ENCODE measurements at regions not wholly inside any gene's neighbourhood (a gene's known extent, or its start where the extent isn't known, plus 50 kb on each side); places are given as distances from the start of the nearest gene placed in this dataset.

- TF ChIP-seq, protein P1, sequence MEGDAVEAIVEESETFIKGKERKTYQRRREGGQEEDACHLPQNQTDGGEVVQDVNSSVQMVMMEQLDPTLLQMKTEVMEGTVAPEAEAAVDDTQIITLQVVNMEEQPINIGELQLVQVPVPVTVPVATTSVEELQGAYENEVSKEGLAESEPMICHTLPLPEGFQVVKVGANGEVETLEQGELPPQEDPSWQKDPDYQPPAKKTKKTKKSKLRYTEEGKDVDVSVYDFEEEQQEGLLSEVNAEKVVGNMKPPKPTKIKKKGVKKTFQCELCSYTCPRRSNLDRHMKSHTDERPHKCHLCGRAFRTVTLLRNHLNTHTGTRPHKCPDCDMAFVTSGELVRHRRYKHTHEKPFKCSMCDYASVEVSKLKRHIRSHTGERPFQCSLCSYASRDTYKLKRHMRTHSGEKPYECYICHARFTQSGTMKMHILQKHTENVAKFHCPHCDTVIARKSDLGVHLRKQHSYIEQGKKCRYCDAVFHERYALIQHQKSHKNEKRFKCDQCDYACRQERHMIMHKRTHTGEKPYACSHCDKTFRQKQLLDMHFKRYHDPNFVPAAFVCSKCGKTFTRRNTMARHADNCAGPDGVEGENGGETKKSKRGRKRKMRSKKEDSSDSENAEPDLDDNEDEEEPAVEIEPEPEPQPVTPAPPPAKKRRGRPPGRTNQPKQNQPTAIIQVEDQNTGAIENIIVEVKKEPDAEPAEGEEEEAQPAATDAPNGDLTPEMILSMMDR (IDR thresholded peaks at IDR 0.05; ENCODE audit: low read depth, low read length, poor library complexity, severe bottlenecking) = no peak
- no peak for TF ChIP-seq EZH2phosphoT487 (IDR thresholded peaks at IDR 0.05; ENCODE audit: borderline replicate concordance, low read length)
- Histone ChIP-seq H3K4me1 (ENCODE audit: control insufficient read depth, low read length) (no peaks in the 10 kb centered on the region), H3K79me2 (ENCODE audit: control insufficient read depth, low read length) (no peaks in the 10 kb centered on the region), H3K27ac (ENCODE audit: low read depth, low read length) (no peak overlapping the region), H3K9me2 (replicated peaks; ENCODE audit: control insufficient read depth, low read length) (no peaks in the 10 kb centered on the region), H3K4me2 (ENCODE audit: low read length) (no peak overlapping the region), H3F3A (ENCODE audit: control insufficient read depth, insufficient read depth) (no peaks in the 10 kb centered on the region), H3K36me3 (ENCODE audit: control insufficient read depth, low read length) (no peaks in the 10 kb centered on the region), H3K27me3 (ENCODE audit: control insufficient read depth, low read length) (no peaks in the 10 kb centered on the region), H4K20me1 (ENCODE audit: control insufficient read depth, insufficient read depth, low read depth, low read length) (no peaks in the 10 kb centered on the region), H3K4me3 (ENCODE audit: low read length) (no peak overlapping the region), H3K9me3 (ENCODE audit: control insufficient read depth, insufficient read depth, low read length) (no peaks in the 10 kb centered on the region)
Measured at GRCh38 chr18:77439888-77440287, 190.2 kb downstream of the GALR1 start.

DNA sequence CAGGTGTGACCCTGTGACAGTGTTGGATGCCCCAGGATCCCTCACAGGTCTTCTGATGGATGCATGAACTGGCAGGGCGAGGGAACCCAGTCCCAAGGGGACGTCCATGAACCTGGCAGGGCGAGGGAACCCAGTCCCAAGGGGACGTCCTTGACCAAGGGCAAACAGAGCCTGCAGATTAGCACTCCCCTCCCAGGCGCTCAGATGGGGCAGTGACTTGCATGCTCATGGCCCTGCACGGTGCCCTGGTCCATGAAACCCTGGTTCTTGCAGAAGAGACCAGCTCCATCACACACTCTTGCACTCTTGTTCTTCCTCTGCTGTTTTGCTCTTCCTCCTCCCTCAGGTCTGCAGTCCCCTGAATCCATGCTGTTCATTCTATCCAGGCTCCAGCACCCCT, 192.7 kb downstream of the GALR1 start:
- Histone ChIP-seq H3F3A (ENCODE audit: control insufficient read depth, insufficient read depth) (no peaks in the 10 kb centered on the region), H3K9me3 (ENCODE audit: control insufficient read depth, insufficient read depth, low read length) (no peaks in the 10 kb centered on the region), H3K27ac (ENCODE audit: low read depth, low read length) (no peak overlapping the region), H3K79me2 (ENCODE audit: control insufficient read depth, low read length) (no peaks in the 10 kb centered on the region), H3K4me2 (ENCODE audit: low read length) (no peak overlapping the region), H4K20me1 (ENCODE audit: control insufficient read depth, insufficient read depth, low read depth, low read length) (no peaks in the 10 kb centered on the region), H3K4me1 (ENCODE audit: control insufficient read depth, low read length) (no peaks in the 10 kb centered on the region), H3K4me3 (ENCODE audit: low read length) (no peak overlapping the region), H3K27me3 (ENCODE audit: control insufficient read depth, low read length) (no peaks in the 10 kb centered on the region), H3K36me3 (ENCODE audit: control insufficient read depth, low read length) (no peaks in the 10 kb centered on the region), H3K9me2 (replicated peaks; ENCODE audit: control insufficient read depth, low read length) (no peaks in the 10 kb centered on the region)
- no peak for TF ChIP-seq EZH2phosphoT487 (IDR thresholded peaks at IDR 0.05; ENCODE audit: borderline replicate concordance, low read length)
- TF ChIP-seq, protein P1 (IDR thresholded peaks at IDR 0.05; ENCODE audit: low read depth, low read length, poor library complexity, severe bottlenecking) = no peak

GRCh38 chr18:77444385-77444784, 194.7 kb downstream of the GALR1 start:
- no peak overlapping the region for H3K4me3 ChIP-seq (ENCODE audit: low read length)
- H3K27me3 ChIP-seq (ENCODE audit: control insufficient read depth, low read length) = no peaks in the 10 kb centered on the region
- no peaks in the 10 kb centered on the region for H3F3A ChIP-seq (ENCODE audit: control insufficient read depth, insufficient read depth)
- no peak overlapping the region for H3K27ac ChIP-seq (ENCODE audit: low read depth, low read length)
- no peaks in the 10 kb centered on the region for H3K79me2 ChIP-seq (ENCODE audit: control insufficient read depth, low read length)
- no peaks in the 10 kb centered on the region for H3K9me2 ChIP-seq (replicated peaks; ENCODE audit: control insufficient read depth, low read length)
- H3K4me2 ChIP-seq (ENCODE audit: low read length) = no peak overlapping the region
- TF ChIP-seq, protein P1 (IDR thresholded peaks at IDR 0.05; ENCODE audit: low read depth, low read length, poor library complexity, severe bottlenecking) = no peak
- TF ChIP-seq EZH2phosphoT487 (IDR thresholded peaks at IDR 0.05; ENCODE audit: borderline replicate concordance, low read length) = no peak
- no peaks in the 10 kb centered on the region for H3K9me3 ChIP-seq (ENCODE audit: control insufficient read depth, insufficient read depth, low read length)
- H4K20me1 ChIP-seq (ENCODE audit: control insufficient read depth, insufficient read depth, low read depth, low read length) = no peaks in the 10 kb centered on the region
- H3K36me3 ChIP-seq (ENCODE audit: control insufficient read depth, low read length) = no peaks in the 10 kb centered on the region
- no peaks in the 10 kb centered on the region for H3K4me1 ChIP-seq (ENCODE audit: control insufficient read depth, low read length)

- H3K4me1 ChIP-seq (ENCODE audit: control insufficient read depth, low read length) = no peaks in the 10 kb centered on the region
- H3K36me3 ChIP-seq (ENCODE audit: control insufficient read depth, low read length) = no peaks in the 10 kb centered on the region
- no peaks in the 10 kb centered on the region for H3K9me2 ChIP-seq (replicated peaks; ENCODE audit: control insufficient read depth, low read length)
- no peaks in the 10 kb centered on the region for H3K79me2 ChIP-seq (ENCODE audit: control insufficient read depth, low read length)
- H4K20me1 ChIP-seq (ENCODE audit: control insufficient read depth, insufficient read depth, low read depth, low read length) = no peaks in the 10 kb centered on the region
- H3K4me3 ChIP-seq (ENCODE audit: low read length) = no peak overlapping the region
- H3K27ac ChIP-seq (ENCODE audit: low read depth, low read length) = no peak overlapping the region
- no peaks in the 10 kb centered on the region for H3K27me3 ChIP-seq (ENCODE audit: control insufficient read depth, low read length)
- no peaks in the 10 kb centered on the region for H3F3A ChIP-seq (ENCODE audit: control insufficient read depth, insufficient read depth)
- no peaks in the 10 kb centered on the region for H3K9me3 ChIP-seq (ENCODE audit: control insufficient read depth, insufficient read depth, low read length)
- no peak overlapping the region for H3K4me2 ChIP-seq (ENCODE audit: low read length)
- TF ChIP-seq, protein P1 (IDR thresholded peaks at IDR 0.05; ENCODE audit: low read depth, low read length, poor library complexity, severe bottlenecking) = no peak
- TF ChIP-seq EZH2phosphoT487 (IDR thresholded peaks at IDR 0.05; ENCODE audit: borderline replicate concordance, low read length) = no peak
Measured at GRCh38 chr18:77448046-77448445, 198.4 kb downstream of the GALR1 start.
